KMS-11 (cell line): ENCODE measurements at regions not wholly inside any gene's neighbourhood (a gene's known extent, or its start where the extent isn't known, plus 50 kb on each side); places are given as distances from the start of the nearest gene placed in this dataset.

Experiments
- H2AFZ ChIP-seq: fragments of 200-600 bp; sonication (generic); 2 replicates; pipeline ENCODE4 v1.6.1; 2016; ENCODE audit warnings: antibody characterized with exemption, mixed run types, low read depth
- H3K27ac ChIP-seq: fragments of 200-600 bp; sonication (generic); 2 replicates; pipeline ENCODE4 v1.6.1; 2016; ENCODE audit warnings: mild to moderate bottlenecking, mixed run types
- H3K27me3 ChIP-seq: fragments of 200-600 bp; sonication (generic); 2 replicates; pipeline ENCODE4 v1.6.1; 2017; ENCODE audit warnings: mild to moderate bottlenecking, low read depth, mixed run types, moderate library complexity; ENCODE audit not compliant: insufficient read depth
- H3K36me3 ChIP-seq: fragments of 200-600 bp; sonication (generic); 2 replicates; pipeline ENCODE4 v1.6.1; 2017; ENCODE audit warnings: mild to moderate bottlenecking, mixed run types; ENCODE audit not compliant: insufficient read depth
- H3K4me1 ChIP-seq: fragments of 200-600 bp; sonication (generic); 2 replicates; pipeline ENCODE4 v1.6.1; 2016; ENCODE audit warnings: mild to moderate bottlenecking, low read depth, mixed run types; ENCODE audit not compliant: poor library complexity, severe bottlenecking
- H3K4me2 ChIP-seq: fragments of 200-600 bp; sonication (generic); 2 replicates; pipeline ENCODE4 v1.7.0; 2016; ENCODE audit warnings: mild to moderate bottlenecking, mixed run types
- H3K4me3 ChIP-seq: fragments of 200-600 bp; sonication (generic); IDR thresholded peaks from 2 replicates; pipeline ENCODE4 v1.6.1; 2017; ENCODE audit warnings: low read depth, low read length, mixed read lengths; ENCODE audit not compliant: insufficient read depth
- H3K79me2 ChIP-seq: fragments of 200-600 bp; sonication (generic); 2 replicates; pipeline ENCODE4 v1.6.1; 2016; ENCODE audit warnings: low read depth, mixed run types; ENCODE audit not compliant: insufficient read depth
- H3K9ac ChIP-seq: fragments of 200-600 bp; sonication (generic); 2 replicates; pipeline ENCODE4 v1.6.1; 2016; ENCODE audit warnings: mild to moderate bottlenecking, mixed run types
- H4K20me1 ChIP-seq: fragments of 200-600 bp; sonication (generic); 2 replicates; pipeline ENCODE4 v1.6.1; 2016; ENCODE audit warnings: mild to moderate bottlenecking, mixed run types; ENCODE audit not compliant: insufficient read depth
- TF ChIP-seq, protein P1 (sequence below): fragments of 200-600 bp; sonication (generic); conservative IDR thresholded peaks from 2 replicates; pipeline ENCODE4 v1.6.1; 2017; ENCODE audit warnings: low read depth, mild to moderate bottlenecking, antibody characterized with exemption, low read length, moderate library complexity, mixed read lengths

- Histone ChIP-seq H3K79me2 (no peaks in the 10 kb centered on the region), H3K27ac (no peak overlapping the region), H3K27me3 (no peaks in the 10 kb centered on the region), H2AFZ (no peak overlapping the region), H3K4me3 (no peak overlapping the region), H4K20me1 (no peaks in the 10 kb centered on the region), H3K4me1 (no peaks in the 10 kb centered on the region), H3K9ac (no peak overlapping the region), H3K36me3 (no peaks in the 10 kb centered on the region), H3K4me2 (no peak overlapping the region)
- TF ChIP-seq, protein P1, sequence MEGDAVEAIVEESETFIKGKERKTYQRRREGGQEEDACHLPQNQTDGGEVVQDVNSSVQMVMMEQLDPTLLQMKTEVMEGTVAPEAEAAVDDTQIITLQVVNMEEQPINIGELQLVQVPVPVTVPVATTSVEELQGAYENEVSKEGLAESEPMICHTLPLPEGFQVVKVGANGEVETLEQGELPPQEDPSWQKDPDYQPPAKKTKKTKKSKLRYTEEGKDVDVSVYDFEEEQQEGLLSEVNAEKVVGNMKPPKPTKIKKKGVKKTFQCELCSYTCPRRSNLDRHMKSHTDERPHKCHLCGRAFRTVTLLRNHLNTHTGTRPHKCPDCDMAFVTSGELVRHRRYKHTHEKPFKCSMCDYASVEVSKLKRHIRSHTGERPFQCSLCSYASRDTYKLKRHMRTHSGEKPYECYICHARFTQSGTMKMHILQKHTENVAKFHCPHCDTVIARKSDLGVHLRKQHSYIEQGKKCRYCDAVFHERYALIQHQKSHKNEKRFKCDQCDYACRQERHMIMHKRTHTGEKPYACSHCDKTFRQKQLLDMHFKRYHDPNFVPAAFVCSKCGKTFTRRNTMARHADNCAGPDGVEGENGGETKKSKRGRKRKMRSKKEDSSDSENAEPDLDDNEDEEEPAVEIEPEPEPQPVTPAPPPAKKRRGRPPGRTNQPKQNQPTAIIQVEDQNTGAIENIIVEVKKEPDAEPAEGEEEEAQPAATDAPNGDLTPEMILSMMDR, result no peak
Measured at GRCh38 chr4:155544547-155544946, 122.1 kb upstream of the GUCY1A1 start.

DNA sequence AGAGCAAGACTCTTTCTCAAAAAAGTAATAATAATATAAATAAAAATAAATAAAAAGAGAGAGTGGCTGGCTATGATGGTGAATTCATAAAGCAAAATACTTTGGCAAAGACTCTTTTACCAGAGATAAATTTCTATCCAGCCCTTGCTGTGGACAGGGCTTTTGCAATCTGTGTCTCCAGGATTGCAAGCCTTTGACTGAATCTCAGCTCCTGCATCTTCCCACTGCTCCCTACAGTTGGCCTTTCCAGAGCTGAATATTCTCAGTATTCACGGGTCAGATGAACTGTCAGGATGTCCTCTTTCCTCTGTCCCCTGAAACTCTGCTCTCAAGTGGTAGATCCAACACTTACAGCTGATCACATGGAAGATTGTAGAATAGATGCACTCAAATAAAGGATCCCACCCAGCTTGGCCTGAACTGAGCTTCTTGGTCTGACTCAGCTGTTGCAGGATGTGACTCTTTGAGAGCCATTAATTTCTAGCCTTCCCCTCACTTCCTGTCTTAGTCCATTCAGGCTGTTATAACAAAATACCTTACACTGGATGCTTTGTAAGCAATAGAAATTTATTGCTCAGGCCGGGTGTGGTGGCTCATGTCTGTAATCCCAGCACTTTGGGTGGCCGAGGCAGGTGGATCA is 123.4 kb upstream of the GUCY1A1 start:
- no peak overlapping the region for H3K4me3 ChIP-seq
- H2AFZ ChIP-seq, result no peak overlapping the region
- H3K9ac ChIP-seq, result no peak overlapping the region
- H3K4me1 ChIP-seq, result no peaks in the 10 kb centered on the region
- no peak overlapping the region for H3K4me2 ChIP-seq
- no peaks in the 10 kb centered on the region for H3K36me3 ChIP-seq
- H4K20me1 ChIP-seq, result no peaks in the 10 kb centered on the region
- no peaks in the 10 kb centered on the region for H3K79me2 ChIP-seq
- H3K27ac ChIP-seq, result no peak overlapping the region
- TF ChIP-seq, protein P1, result no peak
- H3K27me3 ChIP-seq, result no peaks in the 10 kb centered on the region

- no peaks in the 10 kb centered on the region for H4K20me1 ChIP-seq
- H3K9ac ChIP-seq, result no peak overlapping the region
- no peaks in the 10 kb centered on the region for H3K4me1 ChIP-seq
- no peak overlapping the region for H2AFZ ChIP-seq
- TF ChIP-seq, protein P1, result no peak
- H3K79me2 ChIP-seq, result no peaks in the 10 kb centered on the region
- no peak overlapping the region for H3K4me3 ChIP-seq
- H3K27me3 ChIP-seq, result no peaks in the 10 kb centered on the region
- no peaks in the 10 kb centered on the region for H3K36me3 ChIP-seq
- H3K4me2 ChIP-seq, result no peak overlapping the region
- no peak overlapping the region for H3K27ac ChIP-seq
Measured at GRCh38 chr4:155542415-155542814, 124.2 kb upstream of the GUCY1A1 start.

GRCh38 chr4:155541716-155542115 is 124.9 kb upstream of the GUCY1A1 start:
- Histone ChIP-seq H3K27me3 (no peaks in the 10 kb centered on the region), H3K36me3 (no peaks in the 10 kb centered on the region), H2AFZ (no peak overlapping the region), H3K79me2 (no peaks in the 10 kb centered on the region), H3K4me3 (no peak overlapping the region), H3K27ac (no peak overlapping the region), H4K20me1 (no peaks in the 10 kb centered on the region), H3K4me2 (no peak overlapping the region), H3K9ac (no peak overlapping the region), H3K4me1 (no peaks in the 10 kb centered on the region)
- TF ChIP-seq, protein P1, result no peak
